Fibroblast of skin of abdomen (primary cell): ENCODE measurements at regions not wholly inside any gene's neighbourhood (a gene's known extent, or its start where the extent isn't known, plus 50 kb on each side); places are given as distances from the start of the nearest gene placed in this dataset.
"Not testable (repeated sequence)": the region's sequence is repeated elsewhere in the genome, so short reads cannot be mapped to it uniquely, and the experiment has no call there.

Source experiments
- DNase-seq: peaks from one replicate; pipeline ENCODE4 v3.0.0-alpha.2; 2013

DNA sequence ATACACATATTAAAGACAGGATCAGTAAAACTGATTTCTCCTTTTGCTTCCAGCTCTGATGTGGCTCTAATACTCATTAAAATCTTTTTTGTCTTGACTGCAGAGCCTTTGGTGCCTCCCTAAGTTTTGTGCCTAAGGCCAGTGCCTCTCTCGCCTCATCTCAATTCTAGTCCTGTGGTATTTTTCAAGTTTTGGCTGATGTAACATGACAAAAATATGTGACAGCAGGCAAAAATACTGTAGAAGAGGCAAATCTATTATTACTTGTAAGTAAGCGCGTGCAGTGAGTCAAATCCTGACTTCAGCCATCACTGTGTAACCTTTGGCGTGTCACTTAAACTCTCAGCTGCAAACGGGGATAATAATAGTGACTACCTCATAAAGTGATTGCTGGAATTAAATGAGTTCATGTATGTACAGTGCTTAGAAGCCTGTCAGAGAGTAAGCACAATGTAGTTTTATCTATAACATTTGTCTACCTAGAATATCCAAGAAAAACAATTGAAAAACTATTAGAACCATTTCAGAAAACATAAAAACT lies 74.0 kb downstream of the MAB21L3 start:
- peak; percentile 3 for DNase-seq

- no peak for DNase-seq
Measured at GRCh38 chr1:116189481-116189880, 78.3 kb downstream of the MAB21L3 start.

DNA sequence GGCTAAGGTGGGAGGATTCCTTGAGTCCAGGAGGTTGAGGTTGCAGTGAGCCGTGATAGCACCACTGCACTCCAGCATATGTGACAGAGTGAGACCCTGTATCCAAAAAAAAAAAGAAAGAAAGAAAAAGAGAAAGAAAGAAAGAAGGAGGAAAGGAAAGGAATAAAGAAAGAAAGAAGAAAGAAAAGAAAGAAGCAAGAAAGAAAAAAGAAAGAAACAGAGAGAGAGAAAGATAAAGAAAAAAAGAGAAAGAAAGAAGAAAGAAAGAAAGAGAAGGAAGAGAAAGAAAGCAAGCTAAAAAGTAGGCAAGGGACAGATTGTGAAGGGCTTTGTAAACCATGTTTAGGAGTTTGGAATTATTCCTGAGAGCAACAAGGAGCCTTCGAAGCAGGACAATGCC lies 80.1 kb downstream of the MAB21L3 start:
- DNase-seq, result no peak

GRCh38 chr1:116193768-116194167 lies 82.6 kb downstream of the MAB21L3 start:
- DNase-seq, result no peak

- no peak for DNase-seq
Measured at GRCh38 chr1:116194568-116194967, 83.4 kb downstream of the MAB21L3 start.

DNA sequence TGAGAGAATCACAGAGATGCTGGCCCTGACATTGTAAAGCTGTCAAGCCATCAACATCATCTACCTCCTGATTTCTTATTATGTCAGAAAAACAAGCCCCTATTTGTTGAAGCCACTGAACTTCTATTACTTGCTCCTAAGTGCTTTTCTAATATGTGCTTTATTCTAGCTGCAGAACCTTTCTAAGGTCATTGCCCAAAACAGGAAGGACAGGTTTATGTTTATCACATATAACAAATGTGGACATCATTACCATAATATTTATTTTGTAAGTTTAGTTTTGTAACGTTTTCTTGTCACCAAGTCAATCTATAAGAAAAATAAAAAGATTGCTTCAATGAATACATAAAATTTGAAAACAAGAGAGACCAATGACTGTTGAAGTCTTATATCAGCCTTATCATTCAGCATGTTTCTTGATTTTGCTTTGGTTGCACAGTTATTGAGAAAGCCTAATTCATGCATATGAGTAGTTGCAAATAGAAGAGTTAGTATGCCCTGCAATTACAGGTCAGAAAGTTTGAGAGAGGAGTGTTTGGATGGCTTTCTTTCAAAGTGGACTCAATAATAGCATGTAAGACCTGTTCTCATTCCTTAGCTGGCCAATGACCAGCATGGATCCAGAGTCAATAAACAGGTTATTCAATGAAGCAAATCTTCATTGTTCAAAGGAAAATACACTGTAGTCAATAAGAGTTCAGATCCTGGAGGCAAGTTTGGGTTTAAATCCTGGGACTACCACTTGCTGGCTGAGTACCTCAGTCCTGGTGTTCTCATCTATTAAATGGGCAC lies 84.1 kb downstream of the MAB21L3 start:
- DNase-seq, result no peak

GRCh38 chr1:116200343-116200742 lies 89.1 kb downstream of the MAB21L3 start:
- not testable (repeated sequence) for DNase-seq

DNA sequence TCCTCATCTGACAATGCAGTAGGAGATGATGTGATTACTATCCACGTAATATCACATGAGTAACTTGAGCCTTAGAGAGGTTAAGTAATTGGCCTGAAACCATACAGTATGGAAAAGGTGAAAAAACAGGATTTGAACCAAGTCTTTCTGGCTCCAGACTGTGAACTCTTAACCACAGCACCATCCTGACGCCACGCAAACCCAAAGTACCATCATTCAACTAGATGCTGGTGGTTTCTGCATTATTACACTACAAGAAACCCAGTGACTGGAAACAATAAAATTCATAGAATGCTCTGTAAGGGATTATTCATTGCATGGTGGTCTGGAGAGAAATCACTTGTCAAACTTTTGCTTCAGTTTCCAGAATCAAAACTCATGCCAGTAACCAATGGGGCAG lies 90.7 kb downstream of the MAB21L3 start:
- peak; percentile 20 for DNase-seq

GRCh38 chr1:116203181-116203723 lies 92.1 kb downstream of the MAB21L3 start:
- DNase-seq, result no peak

DNA sequence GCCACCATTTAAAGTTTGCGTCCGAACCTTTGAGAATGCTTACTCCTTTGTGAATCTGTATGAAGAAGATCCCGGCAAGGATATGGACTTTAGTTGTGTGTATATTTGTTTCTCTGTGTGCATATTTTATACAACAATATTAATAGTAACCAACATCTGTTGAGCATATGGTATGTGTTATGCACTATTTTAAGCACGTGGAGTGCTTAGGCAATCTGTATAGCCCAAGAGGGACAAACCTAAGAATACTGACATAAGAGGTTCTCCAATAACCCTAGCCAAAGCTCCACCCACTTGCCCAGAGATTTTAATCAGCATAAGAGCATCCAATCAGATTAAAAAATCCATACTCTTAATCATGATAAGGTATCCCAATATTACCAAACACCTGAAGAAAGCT lies 92.7 kb downstream of the MAB21L3 start:
- DNase-seq, result no peak

GRCh38 chr1:116205941-116206679 lies 94.9 kb downstream of the MAB21L3 start:
- DNase-seq, result no peak

DNA sequence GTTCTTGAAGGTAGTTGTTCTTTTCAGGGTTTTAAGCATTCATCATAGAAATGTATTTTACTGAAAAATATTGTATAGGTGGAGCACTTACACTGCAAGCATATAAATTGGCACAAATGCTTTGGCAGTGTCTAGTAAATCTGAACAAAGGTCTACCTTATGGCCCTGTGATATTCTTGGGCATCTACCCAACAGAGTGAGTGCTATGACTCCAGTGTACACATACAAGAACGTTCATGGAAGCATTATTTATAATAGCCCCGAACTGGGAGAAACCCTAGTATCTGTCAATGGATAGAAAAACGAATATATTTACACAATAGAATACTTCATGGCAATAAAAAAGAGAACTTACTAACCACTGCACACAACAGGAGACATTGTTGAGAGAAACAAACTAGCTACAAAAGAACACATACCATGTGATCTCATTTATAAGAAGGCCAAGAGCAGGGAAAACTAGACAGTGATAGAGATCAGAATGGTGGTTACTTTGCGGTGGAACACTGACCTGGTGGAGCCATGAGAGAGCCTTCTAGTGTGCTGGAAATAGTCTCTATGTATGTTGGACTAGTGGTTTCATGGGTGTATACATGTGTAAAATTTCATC lies 96.0 kb downstream of the MAB21L3 start:
- no peak for DNase-seq

GRCh38 chr1:116208136-116208535 lies 96.9 kb downstream of the MAB21L3 start:
- no peak for DNase-seq

DNA sequence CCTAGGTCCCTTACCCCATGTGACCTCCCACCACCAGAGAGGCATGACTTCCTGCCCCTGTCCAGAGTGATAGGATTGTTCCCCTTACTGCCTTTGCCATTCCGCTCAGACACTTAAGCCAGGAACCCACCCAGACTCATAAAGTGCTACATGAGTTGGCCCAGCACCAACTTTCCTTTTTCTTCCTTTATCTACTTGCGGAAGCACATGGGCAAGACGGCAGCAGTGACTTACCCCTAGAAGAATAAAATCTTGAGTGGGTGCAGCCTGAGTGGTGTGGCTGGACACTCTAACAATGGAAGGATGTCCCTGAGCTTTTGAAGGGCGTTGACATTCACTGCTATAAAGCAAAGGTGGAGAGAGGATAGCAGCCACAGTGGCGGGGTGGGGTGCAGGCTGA lies 100.1 kb downstream of the MAB21L3 start:
- no peak for DNase-seq

DNA sequence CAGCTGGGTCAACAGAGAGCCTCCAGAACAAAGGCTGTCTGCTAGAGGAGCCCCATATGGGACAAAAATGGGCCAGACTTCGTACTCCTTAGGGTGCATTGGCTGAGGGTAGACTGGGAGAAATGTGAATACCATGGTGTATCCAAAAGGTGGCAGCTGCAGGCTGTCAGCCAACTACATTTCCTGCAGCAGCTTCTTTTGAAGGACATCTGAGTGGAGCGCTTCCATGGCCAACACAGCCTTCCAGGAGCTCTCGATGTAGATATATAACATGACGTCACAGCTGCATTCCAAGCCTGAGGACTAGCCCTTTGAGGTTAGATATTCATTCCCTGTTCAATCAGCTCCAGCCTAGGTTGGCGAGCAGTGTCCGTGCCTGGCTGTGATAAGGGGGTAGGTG lies 107.7 kb downstream of the MAB21L3 start:
- DNase-seq, result no peak

DNA sequence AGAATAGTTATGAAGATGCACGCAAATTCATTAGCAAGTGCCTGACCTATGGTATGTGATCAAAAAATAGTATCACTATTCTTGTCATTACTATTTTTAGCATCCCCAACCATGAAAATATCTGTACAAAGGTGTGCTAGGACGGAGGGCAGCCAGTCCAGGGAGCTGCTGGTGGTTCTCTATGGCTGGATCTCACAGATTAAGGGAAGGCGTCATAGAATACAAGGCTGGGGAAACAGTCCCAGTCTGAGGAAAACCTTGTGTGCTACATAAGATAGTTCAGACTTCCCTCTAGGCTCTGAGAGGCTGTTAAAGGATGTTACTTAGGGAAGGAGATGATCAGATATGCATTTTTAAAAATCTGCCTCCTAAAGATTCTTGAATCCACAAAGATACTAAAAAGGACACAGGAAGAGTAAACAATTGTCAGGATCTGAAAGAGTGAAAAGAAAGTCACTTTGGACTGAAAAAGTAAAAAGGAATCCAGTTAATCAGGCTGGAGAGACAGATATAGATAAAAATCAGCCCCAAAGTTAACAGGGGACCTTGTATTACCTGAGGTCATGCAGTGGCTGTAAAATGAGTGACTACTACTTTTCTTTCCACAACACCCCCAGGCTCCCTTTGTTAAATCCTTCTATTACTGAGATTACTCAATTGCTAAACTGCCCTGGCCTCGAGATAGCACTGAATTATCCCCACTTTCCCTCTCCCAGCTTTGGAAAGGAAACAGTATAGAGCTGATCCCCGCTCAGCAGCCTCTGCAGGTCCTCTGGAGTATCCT lies 108.6 kb downstream of the MAB21L3 start:
- no peak for DNase-seq

GRCh38 chr1:116224111-116224510 lies 112.9 kb downstream of the MAB21L3 start:
- no peak for DNase-seq

- DNase-seq, result no peak
Measured at GRCh38 chr1:116224561-116224960, 113.4 kb downstream of the MAB21L3 start.

GRCh38 chr1:116226017-116226416 lies 114.8 kb downstream of the MAB21L3 start:
- DNase-seq, result no peak

DNA sequence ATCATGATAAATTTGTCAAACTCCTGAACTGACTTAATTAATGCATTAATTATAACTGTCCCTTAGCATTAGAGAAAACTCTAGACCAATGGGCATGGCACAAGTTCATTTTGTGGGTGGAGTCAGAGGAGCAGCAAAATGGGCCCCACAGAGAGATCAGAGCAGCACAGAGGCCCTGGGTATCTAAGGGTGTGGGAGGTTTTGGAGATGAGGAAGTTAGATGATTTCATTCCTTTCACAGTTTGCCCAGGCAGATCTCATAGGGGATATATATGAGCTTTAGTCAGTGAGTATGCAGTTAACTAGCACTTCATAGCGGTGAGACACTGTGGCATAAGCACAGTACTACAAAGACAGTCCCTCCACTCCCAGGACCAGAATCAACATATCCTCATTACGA lies 117.3 kb downstream of the MAB21L3 start:
- no peak for DNase-seq

DNA sequence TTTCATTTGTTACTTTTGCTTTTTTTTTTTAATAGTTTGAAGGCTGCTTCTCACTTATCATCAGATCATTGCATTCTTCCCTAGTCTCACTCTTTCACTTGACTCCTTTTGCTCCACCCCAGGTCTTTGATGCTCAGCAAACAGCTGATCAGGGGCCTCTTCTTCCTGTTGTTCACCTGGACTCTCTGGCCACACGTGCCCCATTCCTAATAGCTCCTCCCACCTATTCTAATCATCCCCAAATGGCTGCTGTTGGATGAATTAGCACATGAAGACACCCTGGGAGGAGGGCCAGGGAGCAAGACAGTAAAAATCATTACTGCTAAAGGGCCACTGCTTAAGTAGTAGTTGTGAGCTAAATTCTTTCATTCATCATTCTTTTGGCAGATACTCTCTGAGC lies 119.5 kb downstream of the MAB21L3 start:
- DNase-seq, result no peak

DNA sequence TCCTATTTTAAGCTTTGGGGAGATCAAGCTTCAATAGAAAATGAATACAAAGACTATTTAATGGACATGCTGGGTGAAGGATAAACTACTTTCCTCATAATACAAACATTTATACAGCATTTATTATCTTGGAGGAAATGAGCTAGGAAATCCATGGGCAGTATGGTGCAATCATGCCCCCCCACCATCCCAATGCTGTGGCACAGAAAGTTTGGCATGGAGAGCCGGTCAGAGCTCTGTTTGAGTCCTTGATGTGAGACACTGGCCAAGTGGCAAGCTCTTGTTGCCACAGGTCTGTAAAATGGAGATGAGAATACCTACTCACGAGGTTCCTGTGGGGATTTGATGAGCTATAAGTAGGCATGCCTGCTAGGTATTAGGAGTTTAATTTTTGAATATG lies 120.6 kb downstream of the MAB21L3 start:
- DNase-seq, result no peak
